HG02852 (cell line): ENCODE measurements at regions not wholly inside any gene's neighbourhood (a gene's known extent, or its start where the extent isn't known, plus 50 kb on each side); places are given as distances from the start of the nearest gene placed in this dataset.

Experiments used
- ATAC-seq: cut with Tn5 transposase; IDR thresholded peaks from one replicate; pipeline ENCODE4 v1.9.1; 2021; ENCODE audit warnings: mild to moderate bottlenecking, moderate library complexity; ENCODE audit not compliant: unreplicated experiment

DNA sequence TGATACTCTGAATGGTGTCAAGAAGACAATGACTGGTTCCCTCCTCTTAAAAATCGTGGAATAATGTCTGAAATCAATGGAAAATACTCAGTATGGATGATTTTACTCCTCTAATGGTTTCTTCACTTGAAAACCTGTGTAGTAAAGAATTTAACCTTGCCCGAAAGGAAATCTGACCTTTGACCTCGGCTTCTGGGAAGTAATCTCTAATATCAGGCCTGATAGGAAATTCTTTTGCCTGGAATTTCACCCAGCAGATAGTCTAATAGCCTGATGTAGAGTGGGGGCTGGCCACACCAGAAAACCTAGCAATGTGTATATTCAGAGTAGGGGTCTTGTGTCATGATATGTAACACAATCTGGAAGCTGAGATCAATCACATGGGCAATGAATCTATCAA, 91.5 kb upstream of the GOLIM4 start:
- no peak for ATAC-seq

DNA sequence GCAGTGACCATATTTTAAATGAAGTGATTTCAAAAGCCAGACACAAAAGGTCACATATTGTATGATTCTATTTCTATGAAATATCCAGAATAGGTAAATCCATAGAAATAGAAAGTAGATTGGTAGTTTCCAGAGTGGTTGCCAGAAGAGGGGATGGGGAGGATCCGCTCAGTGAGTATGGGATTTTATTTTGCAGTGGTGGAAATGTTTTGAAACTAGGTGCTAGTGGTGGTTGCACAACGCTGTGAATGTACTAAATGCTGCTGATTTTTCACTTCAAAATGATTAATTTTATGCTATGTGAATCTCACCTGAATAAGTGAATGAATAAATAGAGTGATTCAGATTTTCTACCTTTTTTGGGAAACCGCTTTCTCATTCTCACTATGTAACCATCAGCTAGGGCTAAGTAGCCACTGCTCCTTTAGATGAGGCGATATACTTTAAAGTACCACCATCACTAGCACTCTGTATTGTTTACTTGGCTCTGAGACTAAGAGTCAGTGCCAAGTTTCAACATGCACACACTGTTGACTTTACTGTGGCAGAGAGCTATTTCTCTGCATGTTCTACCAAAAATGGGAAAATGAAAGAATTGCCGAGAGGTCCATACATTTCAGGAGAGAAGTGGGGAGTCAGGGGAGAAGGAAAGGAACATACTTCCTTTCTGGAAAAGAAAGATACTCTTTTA, 90.7 kb upstream of the GOLIM4 start:
- ATAC-seq = no peak

- no peak for ATAC-seq
Measured at GRCh38 chr3:168183774-168184173, 88.0 kb upstream of the GOLIM4 start.

- ATAC-seq = no peak
Measured at GRCh38 chr3:168168743-168169142, 73.0 kb upstream of the GOLIM4 start.

DNA sequence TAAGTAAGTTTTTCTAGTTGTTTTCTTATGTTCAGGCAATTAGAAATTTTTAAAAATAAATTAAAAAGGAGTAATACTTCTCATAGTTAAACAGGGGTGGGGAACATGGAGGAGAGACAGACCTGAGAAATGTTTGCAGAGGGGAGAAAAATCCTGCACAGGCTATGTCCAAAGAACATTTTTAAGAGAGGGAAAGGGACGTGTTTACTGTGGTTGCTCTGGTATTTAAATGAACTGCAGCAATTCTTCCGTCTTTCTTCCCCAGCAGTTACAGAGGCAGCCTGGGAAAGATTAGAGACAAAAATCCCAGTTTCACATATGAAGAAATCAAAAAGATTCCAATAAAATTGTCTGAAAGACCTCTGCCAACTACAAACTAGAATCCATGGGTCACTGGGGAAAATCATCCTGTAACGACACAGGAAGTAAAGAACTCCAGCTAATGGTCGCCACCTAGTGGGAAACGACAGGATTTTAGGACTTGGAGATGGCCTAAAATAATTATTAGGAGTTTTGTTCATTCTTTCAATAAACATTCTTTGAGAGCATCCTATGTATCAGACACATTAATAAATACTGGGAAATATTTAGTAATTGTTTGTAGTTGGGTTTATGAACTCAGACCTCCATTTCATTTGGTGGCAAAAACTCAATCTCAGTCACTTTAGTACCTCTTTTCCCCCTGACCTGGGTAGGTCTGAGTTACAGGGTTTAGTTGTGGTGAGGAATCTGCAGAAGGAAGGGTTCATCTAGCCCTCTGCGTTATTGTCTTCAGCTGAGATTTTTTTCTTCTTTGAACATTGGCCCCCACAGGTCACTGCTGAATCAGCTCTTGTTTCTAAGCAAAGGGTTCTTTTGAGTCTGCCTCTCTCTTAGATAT, 69.9 kb upstream of the GOLIM4 start:
- peak; percentile 76 for ATAC-seq

DNA sequence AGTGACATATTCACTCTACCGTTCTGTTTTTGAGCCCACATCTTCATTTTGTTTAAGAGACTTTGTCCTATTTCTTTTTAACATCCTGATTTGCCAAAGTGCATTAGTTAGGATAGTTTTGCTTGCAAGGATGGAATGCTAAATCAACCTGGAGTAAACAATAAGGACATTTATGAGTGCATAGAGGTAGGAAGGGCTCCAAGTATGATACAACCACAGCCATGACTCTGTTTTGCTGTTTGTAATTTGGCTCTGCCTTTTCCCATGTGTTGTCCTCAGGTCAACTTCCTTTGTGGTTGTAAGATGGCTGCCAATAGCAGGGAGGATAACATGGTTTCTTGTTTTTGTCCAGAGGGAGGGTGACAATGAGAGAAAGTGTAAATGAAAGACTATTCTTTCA, 66.4 kb upstream of the GOLIM4 start:
- no peak for ATAC-seq

DNA sequence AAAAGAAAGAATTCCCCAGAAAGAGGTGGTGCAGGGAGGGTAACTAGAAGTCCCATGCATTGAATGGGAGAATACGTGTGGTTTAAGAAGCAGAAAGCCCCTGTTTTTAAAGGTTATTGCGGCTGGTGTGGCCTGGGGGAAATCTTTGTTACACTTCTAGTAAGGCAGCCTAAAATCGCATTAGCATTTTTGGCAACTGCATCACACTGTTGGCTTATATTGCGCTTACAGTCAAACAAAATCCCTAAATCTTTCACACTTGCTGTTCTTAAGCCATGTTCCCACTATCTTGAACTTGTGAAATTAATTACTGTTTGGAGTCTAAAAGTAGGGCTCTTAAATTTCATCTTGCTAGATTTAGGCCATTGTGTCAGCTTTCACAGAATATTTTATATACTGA, 66.0 kb upstream of the GOLIM4 start:
- ATAC-seq = no peak

GRCh38 chr3:168157903-168158302, 62.2 kb upstream of the GOLIM4 start:
- ATAC-seq = no peak

GRCh38 chr3:168157099-168157700, 61.5 kb upstream of the GOLIM4 start:
- ATAC-seq = no peak

DNA sequence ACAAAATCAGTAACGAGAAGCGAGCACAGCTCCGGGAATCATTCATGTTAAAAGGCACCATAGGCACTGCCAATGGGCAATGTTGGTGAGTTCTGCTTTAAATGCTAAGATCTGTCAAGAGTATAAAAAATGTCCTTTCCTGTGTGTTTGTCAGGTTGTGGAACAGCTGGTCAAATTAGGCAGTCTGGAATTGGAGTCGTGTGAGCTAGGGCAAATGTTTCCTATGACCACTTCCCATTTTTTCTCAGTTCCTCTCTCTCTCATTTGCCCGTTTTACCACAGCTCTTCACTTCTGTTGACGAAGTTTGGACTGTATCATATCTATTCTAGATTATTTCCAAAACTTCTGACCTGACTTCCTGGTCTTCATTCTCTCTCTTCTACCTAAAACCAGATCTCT, 60.8 kb upstream of the GOLIM4 start:
- no peak for ATAC-seq

DNA sequence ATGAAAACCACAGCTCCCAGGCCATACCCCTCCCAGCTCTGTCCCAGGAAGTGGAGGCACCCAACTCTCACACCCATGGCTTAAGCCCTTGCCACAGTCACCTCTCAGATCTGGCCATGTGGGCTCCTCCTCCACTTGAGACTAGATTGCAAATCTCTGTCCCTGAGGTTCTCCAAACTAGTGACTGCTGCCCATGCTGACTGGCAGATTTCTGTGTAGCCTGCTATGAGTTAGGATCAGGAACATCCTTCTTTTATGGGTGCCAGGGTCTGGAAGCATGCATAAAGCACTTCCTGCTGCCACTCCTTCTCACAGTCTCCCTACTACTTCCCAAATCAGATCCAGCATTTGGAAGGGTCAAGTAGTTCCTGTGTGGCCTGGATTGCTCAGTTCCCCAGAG, 59.6 kb upstream of the GOLIM4 start:
- ATAC-seq = no peak

- ATAC-seq = no peak
Measured at GRCh38 chr3:168154089-168154488, 58.4 kb upstream of the GOLIM4 start.

DNA sequence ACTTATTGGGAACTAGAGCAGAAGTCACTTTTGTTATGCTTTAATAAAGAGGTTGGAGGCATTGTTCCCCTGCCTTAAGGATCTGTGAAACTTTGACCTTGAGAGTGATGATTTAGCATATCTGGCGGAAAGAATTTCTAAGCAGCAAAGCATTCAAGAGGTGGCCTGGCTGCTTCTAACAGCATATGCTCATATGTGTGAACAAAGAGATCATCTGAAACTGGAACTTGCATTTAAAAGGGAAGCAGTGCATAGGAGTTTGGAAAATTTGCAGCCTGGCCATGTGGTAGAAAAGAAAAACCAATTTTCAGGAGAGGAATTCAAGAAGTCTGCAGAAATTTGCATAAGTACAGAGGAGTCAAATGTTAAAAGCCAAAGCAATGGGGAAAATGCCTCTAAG, 56.4 kb upstream of the GOLIM4 start:
- ATAC-seq = no peak
